T-cell (primary cell): ENCODE measurements at regions not wholly inside any gene's neighbourhood (a gene's known extent, or its start where the extent isn't known, plus 50 kb on each side); places are given as distances from the start of the nearest gene placed in this dataset.

ENCODE experiments used
- ATAC-seq, 4 experiments: fragments of 200-7000 bp in 3 of 4; fragments of 150-1000 bp in 1 of 4; cut with Tn5 transposase; replicated peaks in 1 of 4; 1 replicate in 3 of 4; 2 replicates in 1 of 4; pipeline ENCODE4 v1.10.0; 2021; ENCODE audit warnings: moderate library complexity in 3 of 4, mild to moderate bottlenecking in 2 of 4, moderate number of reproducible peaks in 1 of 4
- CTCF ChIA-PET, 2 donors: fragments of 300-600 bp; sonication (Branson Sonifier 250); formaldehyde crosslinking; loops; one replicate each; lab custom pipeline; 2022; ENCODE audit warnings: antibody characterized with exemption in 2 of 2; lab: Charles Lee
- POLR2A ChIA-PET, 2 donors: fragments of 300-600 bp; sonication (Branson Sonifier 250); formaldehyde crosslinking; loops; one replicate each; lab custom pipeline; 2022; ENCODE audit warnings: antibody characterized with exemption in 2 of 2; lab: Charles Lee
- DNase-seq, 35 experiments: peaks; one replicate each; pipeline versions ENCODE4 v3.0.0 to v3.0.0-alpha.2; 2013 to 2023
- H3K27ac ChIP-seq: one replicate; pipeline ENCODE4 v1.5.1; 2013; ENCODE audit warnings: low read length
- H3K27me3 ChIP-seq, 2 experiments: replicated peaks in 1 of 2; 1 replicate in 1 of 2; 2 replicates in 1 of 2; pipeline versions ENCODE4 v1.6.1 to v1.7.0; 2013; ENCODE audit warnings: low read length in 1 of 2, mixed read lengths in 1 of 2; ENCODE audit not compliant: control insufficient read depth in 2 of 2, insufficient read depth in 2 of 2; ENCODE audit errors: extremely low read depth in 1 of 2
- H3K36me3 ChIP-seq, 2 donors: 1 replicate in 1 of 2; 2 replicates in 1 of 2; pipeline versions ENCODE4 v1.6.1 to v1.7.0; 2013; ENCODE audit warnings: low read length in 1 of 2; ENCODE audit not compliant: control insufficient read depth in 2 of 2, insufficient read depth in 1 of 2; ENCODE audit errors: extremely low read depth in 1 of 2
- H3K4me1 ChIP-seq, 2 experiments: 1 replicate in 1 of 2; 2 replicates in 1 of 2; pipeline versions ENCODE4 v1.6.1 to v1.7.0; 2013; ENCODE audit warnings: low read length in 2 of 2, mixed read lengths in 1 of 2; ENCODE audit not compliant: insufficient read depth in 2 of 2, control insufficient read depth in 1 of 2; ENCODE audit errors: extremely low read depth in 1 of 2
- H3K4me3 ChIP-seq, 2 donors: 1 replicate in 1 of 2; 2 replicates in 1 of 2; pipeline versions ENCODE4 v1.5.1 to v1.7.0; 2013; ENCODE audit warnings: mild to moderate bottlenecking in 2 of 2, low read length in 1 of 2, moderate library complexity in 1 of 2; ENCODE audit not compliant: control insufficient read depth in 1 of 2; ENCODE audit errors: extremely low read depth in 1 of 2
- H3K9me3 ChIP-seq: 2 replicates; pipeline ENCODE4 v1.7.0; 2013
- H3K27ac Mint-ChIP-seq, 2 donors: one replicate each; pipeline ENCODE4 v1.8.0; 2020 to 2021; ENCODE audit warnings: mild to moderate bottlenecking in 2 of 2, mixed read lengths in 2 of 2
- H3K27me3 Mint-ChIP-seq, 2 donors: one replicate each; pipeline ENCODE4 v1.8.0; 2021 to 2022; ENCODE audit warnings: mixed read lengths in 2 of 2
- H3K36me3 Mint-ChIP-seq: one replicate; pipeline ENCODE4 v1.8.0; 2021; ENCODE audit warnings: mixed read lengths
- H3K4me1 Mint-ChIP-seq, 3 donors: one replicate each; pipeline ENCODE4 v1.8.0; 2020 to 2022; ENCODE audit warnings: mixed read lengths in 3 of 3, mild to moderate bottlenecking in 1 of 3
- H3K4me3 Mint-ChIP-seq, 3 donors: one replicate each; pipeline ENCODE4 v1.8.0; 2020 to 2022; ENCODE audit warnings: mild to moderate bottlenecking in 3 of 3, mixed read lengths in 3 of 3, moderate library complexity in 3 of 3
- H3K9me3 Mint-ChIP-seq, 3 donors: one replicate each; pipeline ENCODE4 v1.8.0; 2020 to 2022; ENCODE audit warnings: mixed read lengths in 3 of 3
- WGBS: methylation state at CpG from one replicate; pipeline ENCODE4 v1.1.5; 2013; ENCODE audit warnings: missing lambda C conversion rate; ENCODE audit not compliant: insufficient coverage; 5-methylcytosine and 5-hydroxymethylcytosine counted together

DNA sequence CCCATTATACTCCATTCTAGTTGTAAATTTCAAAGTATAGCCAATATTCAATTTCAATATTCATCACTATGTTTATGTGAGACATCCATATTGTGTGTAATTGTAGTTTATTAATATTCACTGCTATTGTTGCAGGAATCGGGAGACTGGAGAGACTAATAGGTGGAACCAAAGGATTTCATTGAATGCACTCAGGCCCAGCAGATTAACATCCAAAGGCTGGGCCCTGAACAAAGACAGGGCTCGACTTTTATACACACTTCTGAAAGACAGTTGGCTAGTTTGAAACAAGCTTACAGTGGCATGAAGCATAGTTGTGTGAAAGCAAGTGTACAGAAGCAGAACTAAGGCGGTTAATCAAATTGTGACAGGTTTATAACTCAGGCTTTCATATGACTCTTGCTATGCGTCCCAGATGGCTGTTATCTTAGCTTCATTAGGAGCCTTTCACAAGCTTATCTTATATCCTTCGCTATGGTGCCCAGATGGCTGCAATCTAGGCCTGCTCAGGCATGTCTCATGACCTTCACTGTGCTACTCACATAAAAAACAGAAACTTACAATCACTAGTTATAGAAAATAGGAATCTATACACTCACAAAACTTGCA, 1038.8 kb upstream of the EPHA6 start:
- DNase-seq: no peak
- CTCF ChIA-PET: no interaction called here
- no peaks in the 10 kb centered on the region for H3K4me1 ChIP-seq
- Mint-ChIP-seq H3K4me3 (no peak overlapping the region), H3K27ac (no peak overlapping the region), H3K27me3 (no peaks in the 10 kb centered on the region), H3K4me1 (no peaks in the 10 kb centered on the region), H3K36me3 (no peaks in the 10 kb centered on the region), H3K9me3 (peaks cover 9 to 31% (median 9%) of the 10 kb centered on the region in 3 donors)
- POLR2A ChIA-PET: no interaction called here
- 84% methylated on average over 4 of the region's 5 CpGs for WGBS
- peaks cover 3% of the 10 kb centered on the region for H3K9me3 ChIP-seq
- H3K4me3 ChIP-seq: no peak overlapping the region
- H3K27ac ChIP-seq: no peak overlapping the region
- no peaks in the 10 kb centered on the region for H3K27me3 ChIP-seq
- no peak for ATAC-seq
- no peaks in the 10 kb centered on the region for H3K36me3 ChIP-seq

DNA sequence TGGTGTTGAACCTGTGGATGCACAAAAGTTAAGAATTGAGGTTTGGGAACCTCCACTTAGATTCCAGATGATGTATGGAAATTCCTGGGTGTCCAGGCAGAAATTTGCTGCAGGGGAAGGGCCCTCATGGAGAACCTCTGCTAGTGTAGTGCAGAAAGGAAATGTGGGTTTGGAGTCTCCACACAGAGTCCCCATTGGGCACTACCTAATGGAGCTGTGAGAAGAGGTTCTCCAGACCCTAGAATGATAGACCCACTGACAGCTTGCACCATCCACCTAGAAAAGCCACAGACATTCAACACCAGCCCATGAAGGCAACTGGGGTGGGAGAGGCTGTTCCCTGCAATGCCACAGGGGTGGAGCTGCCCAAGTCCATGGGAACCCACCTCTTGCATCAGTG, 1032.8 kb upstream of the EPHA6 start:
- Mint-ChIP-seq H3K4me3 (no peak overlapping the region), H3K9me3 (peaks cover 0 to 6% (median 5%) of the 10 kb centered on the region in 3 donors), H3K27ac (no peak overlapping the region), H3K27me3 (no peaks in the 10 kb centered on the region), H3K4me1 (no peaks in the 10 kb centered on the region), H3K36me3 (no peaks in the 10 kb centered on the region)
- CTCF ChIA-PET: no interaction called here
- Histone ChIP-seq H3K4me1 (no peaks in the 10 kb centered on the region), H3K27ac (no peak overlapping the region), H3K9me3 (no peaks in the 10 kb centered on the region), H3K27me3 (no peaks in the 10 kb centered on the region), H3K36me3 (no peaks in the 10 kb centered on the region), H3K4me3 (no peak overlapping the region)
- DNase-seq (no peak), ATAC-seq (no peak)
- POLR2A ChIA-PET: no interaction called here

DNA sequence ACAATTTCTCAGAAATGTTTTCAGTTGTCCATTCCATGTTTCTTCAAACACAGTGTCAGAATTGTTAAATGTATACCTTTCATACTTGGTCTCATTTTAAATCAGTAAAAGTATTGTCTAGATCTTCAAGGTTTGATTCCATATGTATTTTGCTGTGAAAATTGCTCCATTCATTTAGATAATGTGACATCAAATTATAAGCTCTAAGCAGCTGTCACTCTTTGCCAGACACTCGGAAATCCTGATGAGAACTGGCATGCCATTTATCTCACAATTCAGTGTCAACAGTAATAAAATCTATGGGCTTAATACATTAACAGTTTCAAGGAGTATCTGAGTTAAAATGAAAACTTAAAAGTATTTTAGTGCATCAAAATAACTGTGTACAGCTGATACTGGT, 1025.3 kb upstream of the EPHA6 start:
- H3K4me3 Mint-ChIP-seq: no peak overlapping the region
- WGBS: no CpG with 5 or more reads among the region's 1 CpG

DNA sequence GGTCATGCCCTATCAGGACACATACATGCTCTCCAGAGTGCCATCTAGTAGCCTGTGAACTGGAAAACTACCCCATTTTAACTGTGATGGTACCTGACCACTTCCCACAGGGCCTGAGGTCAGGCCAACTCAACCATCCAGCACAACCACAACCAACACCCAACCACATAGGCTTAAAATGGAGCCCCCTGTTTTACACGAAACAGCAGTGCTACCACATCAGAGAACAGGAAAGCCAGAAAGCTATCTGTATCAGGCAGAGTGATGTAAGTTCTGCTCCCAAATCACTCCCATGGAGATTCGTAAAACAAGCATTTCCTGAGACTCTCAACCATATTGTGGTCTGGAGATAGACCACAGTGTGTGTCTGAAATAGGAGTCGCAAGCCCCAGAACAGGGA, 1017.3 kb upstream of the EPHA6 start:
- peaks cover 2% of the 10 kb centered on the region for H3K9me3 ChIP-seq
- Mint-ChIP-seq H3K4me3 (no peak overlapping the region), H3K9me3 (peaks cover 8 to 13% (median 9%) of the 10 kb centered on the region in 3 donors), H3K27ac (no peak overlapping the region), H3K4me1 (peaks cover 0 to 2% (median 0%) of the 10 kb centered on the region in 3 donors), H3K27me3 (no peaks in the 10 kb centered on the region), H3K36me3 (no peaks in the 10 kb centered on the region)
- ChIA-PET CTCF (no interaction called here), POLR2A (interaction anchor here in 1 of 2 donors (0.6 kb wide), 1 partner anchor 133 kb away, joined by 3 read pairs; no protein-coding TSS in a partner anchor)
- no peak for ATAC-seq
- H3K36me3 ChIP-seq: no peaks in the 10 kb centered on the region
- no peak overlapping the region for H3K4me3 ChIP-seq
- no peaks in the 10 kb centered on the region for H3K4me1 ChIP-seq
- no peak for DNase-seq
- no peaks in the 10 kb centered on the region for H3K27me3 ChIP-seq
- WGBS: 18% methylated on average over 1 of the region's 3 CpGs
- no peak overlapping the region for H3K27ac ChIP-seq

More for the DNA sequence above, 1025.3 kb upstream of the EPHA6 start:
- Histone ChIP-seq H3K4me1 (no peaks in the 10 kb centered on the region), H3K36me3 (no peaks in the 10 kb centered on the region), H3K27me3 (no peaks in the 10 kb centered on the region), H3K27ac (no peak overlapping the region), H3K4me3 (no peak overlapping the region), H3K9me3 (no peaks in the 10 kb centered on the region)
- Mint-ChIP-seq H3K36me3 (no peaks in the 10 kb centered on the region), H3K27ac (no peak overlapping the region), H3K4me1 (no peaks in the 10 kb centered on the region), H3K9me3 (peaks cover 2 to 4% (median 3%) of the 10 kb centered on the region in 3 donors), H3K27me3 (no peaks in the 10 kb centered on the region)
- ChIA-PET CTCF (no interaction called here), POLR2A (no interaction called here)
- no peak for ATAC-seq
- no peak for DNase-seq

DNA sequence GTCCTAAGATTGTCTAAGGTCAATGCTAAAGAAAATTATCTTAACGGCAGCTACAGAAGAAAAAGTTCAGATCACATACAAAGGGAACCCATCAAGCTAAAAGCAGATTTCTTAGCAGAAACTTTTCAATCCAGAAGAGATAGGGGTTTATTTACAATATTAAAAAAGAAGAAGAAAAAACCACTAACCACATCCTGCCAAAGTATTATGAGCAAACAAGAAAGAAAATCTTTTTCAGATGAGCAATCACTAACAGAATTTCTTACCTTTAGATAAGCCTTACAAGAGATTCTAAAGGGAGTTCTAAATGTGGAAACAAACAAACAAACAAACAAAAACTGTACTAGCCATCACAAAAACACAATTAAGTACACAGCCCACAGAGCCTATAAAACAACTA, 1015.8 kb upstream of the EPHA6 start:
- DNase-seq (no peak), ATAC-seq (no peak)
- ChIA-PET POLR2A (no interaction called here), CTCF (no interaction called here)
- Mint-ChIP-seq H3K36me3 (no peaks in the 10 kb centered on the region), H3K27ac (no peak overlapping the region), H3K4me3 (no peak overlapping the region), H3K27me3 (no peaks in the 10 kb centered on the region), H3K9me3 (peaks cover 8 to 13% (median 9%) of the 10 kb centered on the region in 3 donors), H3K4me1 (peaks cover 0 to 2% (median 0%) of the 10 kb centered on the region in 3 donors)
- Histone ChIP-seq H3K4me3 (no peak overlapping the region), H3K27me3 (no peaks in the 10 kb centered on the region), H3K4me1 (no peaks in the 10 kb centered on the region), H3K9me3 (peaks cover 2% of the 10 kb centered on the region), H3K36me3 (no peaks in the 10 kb centered on the region), H3K27ac (no peak overlapping the region)
- WGBS: no CpG with 5 or more reads among the region's 1 CpG

DNA sequence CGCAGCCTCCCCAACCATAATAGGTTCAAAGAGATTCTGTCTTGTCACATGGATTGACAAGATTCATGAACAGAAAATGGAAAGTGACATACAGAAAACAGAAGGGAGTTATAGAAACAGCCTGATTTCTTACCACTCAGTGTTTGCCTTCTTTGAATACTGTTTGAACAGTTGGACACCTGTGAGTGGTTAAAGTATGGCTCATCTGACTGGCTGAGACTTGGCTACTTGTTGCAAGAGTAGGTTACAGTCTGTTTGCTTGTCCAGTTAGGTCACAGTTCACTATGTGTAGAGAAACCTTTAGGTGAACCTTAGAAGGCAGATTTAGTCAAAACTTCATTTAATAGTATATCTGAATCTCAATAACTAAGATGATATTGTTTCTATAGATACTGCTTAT, 1003.9 kb upstream of the EPHA6 start:
- Histone ChIP-seq H3K36me3 (no peaks in the 10 kb centered on the region), H3K27ac (no peak overlapping the region), H3K27me3 (no peaks in the 10 kb centered on the region), H3K4me1 (no peaks in the 10 kb centered on the region), H3K4me3 (no peak overlapping the region), H3K9me3 (no peaks in the 10 kb centered on the region)
- DNase-seq: no peak
- Mint-ChIP-seq H3K27me3 (no peaks in the 10 kb centered on the region), H3K4me1 (no peaks in the 10 kb centered on the region), H3K9me3 (peaks cover 0 to 12% (median 7%) of the 10 kb centered on the region in 3 donors), H3K36me3 (no peaks in the 10 kb centered on the region), H3K27ac (no peak overlapping the region), H3K4me3 (no peak overlapping the region)
- ATAC-seq: no peak
- POLR2A ChIA-PET: no interaction called here
- CTCF ChIA-PET: no interaction called here
- WGBS: no CpG with 5 or more reads among the region's 1 CpG

DNA sequence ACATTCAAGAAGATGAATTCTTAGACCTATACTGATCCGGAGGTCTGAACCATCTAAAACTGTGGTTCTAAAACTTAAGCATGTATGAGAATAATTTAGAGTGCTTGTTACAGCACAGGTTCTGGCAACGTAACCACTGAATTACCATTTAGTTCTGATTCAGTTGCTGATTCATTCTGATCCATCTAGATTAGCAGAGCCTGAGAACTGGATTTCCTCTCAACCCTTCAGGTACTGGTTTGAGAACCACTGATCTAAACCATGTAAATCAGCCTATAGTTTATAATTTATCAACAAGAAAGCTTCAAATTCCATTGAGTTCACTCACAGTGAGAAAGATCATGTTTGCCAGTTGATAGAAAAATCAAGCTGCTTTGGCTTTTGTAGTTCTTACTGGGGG, 1001.1 kb upstream of the EPHA6 start:
- H3K4me3 ChIP-seq: no peak overlapping the region

More for the DNA sequence above, 1001.1 kb upstream of the EPHA6 start:
- POLR2A ChIA-PET: no interaction called here
- no peaks in the 10 kb centered on the region for H3K27me3 ChIP-seq
- CTCF ChIA-PET: no interaction called here
- Mint-ChIP-seq H3K9me3 (peaks cover 2 to 9% (median 3%) of the 10 kb centered on the region in 3 donors), H3K36me3 (no peaks in the 10 kb centered on the region), H3K4me3 (no peak overlapping the region), H3K27ac (no peak overlapping the region), H3K4me1 (no peaks in the 10 kb centered on the region), H3K27me3 (no peaks in the 10 kb centered on the region)
- WGBS: 71% methylated on average over 1 of the region's 2 CpGs
- no peaks in the 10 kb centered on the region for H3K4me1 ChIP-seq
- no peak for ATAC-seq
- no peaks in the 10 kb centered on the region for H3K9me3 ChIP-seq
- no peak overlapping the region for H3K27ac ChIP-seq
- no peaks in the 10 kb centered on the region for H3K36me3 ChIP-seq
- no peak for DNase-seq
